Activated CD4-positive, alpha-beta T cell treated with anti-CD3 and anti-CD28 coated beads, Interleukin-2, amount 50 U/mL, for 4 hours (primary cell): ENCODE measurements at regions not wholly inside any gene's neighbourhood (a gene's known extent, or its start where the extent isn't known, plus 50 kb on each side); places are given as distances from the start of the nearest gene placed in this dataset.

Experiments
- DNase-seq, 2 experiments: peaks; one replicate each; pipeline ENCODE4 v3.0.0-alpha.2; 2020

GRCh38 chr2:118255771-118256372 is 167.6 kb downstream of the INSIG2 start:
- no peak for DNase-seq

DNA sequence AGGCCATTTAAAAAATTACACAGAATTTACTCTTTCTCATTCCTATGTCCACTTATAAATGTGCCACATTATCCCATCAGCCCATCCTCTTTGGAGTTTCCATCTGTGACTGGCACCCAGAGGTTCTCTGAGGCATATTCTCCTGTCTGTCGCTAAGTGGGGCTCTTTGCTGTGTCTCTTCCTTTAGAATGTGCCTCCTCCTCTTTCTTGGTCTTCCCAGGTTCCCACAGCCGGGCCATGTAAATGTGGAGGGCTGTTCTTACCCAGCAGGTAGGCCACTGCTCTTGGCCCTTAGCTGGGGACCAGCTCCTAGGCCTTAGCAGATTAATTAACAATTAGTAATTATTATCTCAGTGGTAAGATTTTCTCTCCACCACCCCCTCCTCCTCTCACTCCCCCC is 167.0 kb downstream of the INSIG2 start:
- DNase-seq = no peak

- no peak for DNase-seq
Observed at GRCh38 chr2:118254116-118254515, 165.8 kb downstream of the INSIG2 start.

- DNase-seq = no peak
Observed at GRCh38 chr2:118251427-118251826, 163.2 kb downstream of the INSIG2 start.

- DNase-seq = no peak
Observed at GRCh38 chr2:118250463-118250862, 162.2 kb downstream of the INSIG2 start.

GRCh38 chr2:118250001-118250400 is 161.7 kb downstream of the INSIG2 start:
- DNase-seq = no peak

- no peak for DNase-seq
Observed at GRCh38 chr2:118249531-118249930, 161.3 kb downstream of the INSIG2 start.

- no peak for DNase-seq
Observed at GRCh38 chr2:118246726-118247125, 158.5 kb downstream of the INSIG2 start.

DNA sequence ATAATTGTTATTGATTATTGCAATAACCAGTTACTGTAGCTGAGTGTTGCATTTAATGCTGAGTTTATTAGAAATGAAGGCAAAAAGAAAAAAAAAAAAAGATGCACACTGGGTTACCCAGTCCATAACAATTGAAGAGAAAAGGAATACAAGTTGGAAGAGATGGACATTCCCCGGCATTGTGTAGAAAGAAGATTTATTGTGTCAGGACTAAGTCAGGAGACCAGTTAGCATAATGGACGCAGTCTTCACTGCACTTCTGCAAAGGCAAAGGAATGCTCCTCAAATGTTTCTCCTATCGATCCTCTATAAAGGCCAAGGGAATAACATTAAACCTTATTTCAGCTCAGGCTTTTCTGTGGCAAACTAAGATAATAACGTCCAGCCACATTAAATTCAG is 157.8 kb downstream of the INSIG2 start:
- DNase-seq = no peak

- DNase-seq = no peak
Observed at GRCh38 chr2:118244686-118245085, 156.4 kb downstream of the INSIG2 start.

GRCh38 chr2:118243031-118243430 is 154.8 kb downstream of the INSIG2 start:
- no peak for DNase-seq

- no peak for DNase-seq
Observed at GRCh38 chr2:118242216-118242615, 153.9 kb downstream of the INSIG2 start.

- no peak for DNase-seq
Observed at GRCh38 chr2:118241128-118241527, 152.9 kb downstream of the INSIG2 start.

DNA sequence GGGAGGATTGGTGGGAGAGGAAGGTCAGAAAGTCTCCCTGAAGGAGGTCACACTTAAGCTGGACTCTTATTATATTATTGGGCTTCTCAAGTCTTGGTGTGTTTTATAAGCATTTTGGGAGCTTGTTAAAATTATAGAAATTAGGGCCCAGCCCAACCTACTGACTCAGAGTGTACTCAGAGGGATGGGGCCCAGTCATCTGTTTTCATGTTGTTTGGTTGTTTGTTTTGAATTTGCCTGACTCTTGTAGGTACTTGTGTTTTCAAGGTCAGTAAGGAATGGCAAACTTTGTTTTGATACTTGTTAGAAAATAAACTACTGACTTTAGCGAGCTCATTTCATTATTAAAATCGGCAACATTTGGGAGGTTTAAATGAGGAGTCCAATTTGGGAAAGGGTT is 152.0 kb downstream of the INSIG2 start:
- no peak for DNase-seq

- no peak for DNase-seq
Observed at GRCh38 chr2:118239284-118239683, 151.0 kb downstream of the INSIG2 start.

GRCh38 chr2:118237451-118237850 is 149.2 kb downstream of the INSIG2 start:
- DNase-seq = no peak

DNA sequence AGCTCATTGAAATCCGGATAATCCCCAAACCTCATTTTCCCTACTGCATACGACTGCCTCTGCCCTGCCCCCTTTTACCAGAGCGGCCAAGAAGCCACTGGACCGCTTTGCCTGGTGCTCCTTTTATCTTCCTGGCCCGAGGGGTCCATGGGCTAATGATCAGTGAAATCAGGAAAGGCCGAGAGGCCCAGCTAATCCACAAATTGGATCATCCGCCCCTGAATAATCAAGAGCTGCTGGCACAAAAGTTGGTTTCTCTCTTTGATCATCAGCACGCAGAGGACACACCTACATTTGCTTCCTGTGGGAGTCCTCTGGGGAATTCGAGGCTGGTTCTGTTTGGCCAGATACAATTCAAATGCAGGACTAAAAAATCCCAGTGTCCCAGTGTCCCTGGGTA is 144.5 kb downstream of the INSIG2 start:
- no peak for DNase-seq

- no peak for DNase-seq
Observed at GRCh38 chr2:118232391-118232790, 144.1 kb downstream of the INSIG2 start.

DNA sequence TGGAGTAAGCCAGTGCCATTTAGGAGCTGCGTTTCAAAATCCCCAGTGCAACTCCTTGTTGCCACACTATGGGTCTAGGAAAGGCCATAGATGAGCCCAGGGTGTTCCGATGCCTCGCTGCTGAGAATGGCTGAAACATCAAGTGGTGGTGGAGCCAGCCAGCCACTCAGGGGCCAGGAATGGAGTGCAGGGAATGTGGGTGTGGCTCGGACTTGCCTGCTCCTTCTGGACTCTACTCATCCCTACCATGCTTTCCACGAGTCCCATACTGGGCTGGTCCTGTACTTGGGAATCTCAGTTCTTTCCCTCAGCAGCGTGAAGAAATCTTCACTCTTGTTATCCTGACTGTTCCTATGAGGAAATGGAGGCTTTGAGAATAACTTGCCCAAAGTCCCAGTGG is 143.5 kb downstream of the INSIG2 start:
- no peak for DNase-seq

- DNase-seq = no peak
Observed at GRCh38 chr2:118227698-118228508, 139.6 kb downstream of the INSIG2 start.

DNA sequence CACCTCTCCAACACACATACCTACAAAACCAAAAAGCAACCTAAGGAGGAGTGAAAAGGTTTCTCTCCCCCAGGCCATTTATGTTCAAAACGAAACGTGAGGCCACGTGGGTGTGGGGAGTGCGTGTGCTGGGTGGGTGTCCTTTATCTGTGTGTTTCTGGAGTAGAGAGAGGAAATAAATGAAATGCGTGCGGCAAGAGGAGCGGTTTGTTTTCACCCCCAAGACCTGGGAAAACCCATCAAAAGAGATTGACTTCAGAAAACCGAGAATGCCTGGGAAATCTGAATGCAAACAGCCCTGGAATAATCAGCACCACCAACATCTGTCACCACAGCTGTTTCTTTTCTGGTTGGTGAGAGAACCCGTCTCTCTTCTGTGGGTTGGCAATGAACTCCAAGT is 137.4 kb downstream of the INSIG2 start:
- DNase-seq = no peak

- no peak for DNase-seq
Observed at GRCh38 chr2:118224895-118225311, 136.6 kb downstream of the INSIG2 start.

GRCh38 chr2:118223992-118224894 is 136.0 kb downstream of the INSIG2 start:
- DNase-seq = peak; percentile 9 to 10
